Dermis blood vessel endothelial cell (primary cell): ENCODE measurements at regions not wholly inside any gene's neighbourhood (a gene's known extent, or its start where the extent isn't known, plus 50 kb on each side); places are given as distances from the start of the nearest gene placed in this dataset.
"Not testable (repeated sequence)": the region's sequence is repeated elsewhere in the genome, so short reads cannot be mapped to it uniquely, and the experiment has no call there.

ENCODE experiments used
- DNase-seq: peaks from one replicate; pipeline ENCODE4 v3.0.0; 2010

DNA sequence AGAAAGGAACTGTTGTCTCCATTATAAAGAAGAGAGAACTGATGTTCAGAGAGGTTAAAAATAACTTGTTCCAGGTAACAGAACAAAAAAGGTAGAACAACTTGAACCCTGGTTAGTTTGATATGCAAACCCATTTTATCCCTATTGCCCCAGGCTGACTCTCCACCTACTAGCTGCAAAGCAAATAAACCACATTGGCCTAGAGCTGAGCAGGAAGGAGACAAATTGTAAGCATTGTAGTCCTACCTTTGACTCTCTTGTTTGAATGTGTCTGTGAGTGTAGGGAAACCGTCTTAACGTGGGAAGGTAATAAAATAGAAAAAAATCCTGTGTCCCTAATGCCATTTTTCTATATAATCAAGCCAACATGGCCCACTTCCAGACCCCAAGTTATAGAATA, 126.4 kb downstream of the CCER1 start:
- DNase-seq: no peak

- no peak for DNase-seq
Measured at GRCh38 chr12:90827567-90827966, 127.4 kb downstream of the CCER1 start.

DNA sequence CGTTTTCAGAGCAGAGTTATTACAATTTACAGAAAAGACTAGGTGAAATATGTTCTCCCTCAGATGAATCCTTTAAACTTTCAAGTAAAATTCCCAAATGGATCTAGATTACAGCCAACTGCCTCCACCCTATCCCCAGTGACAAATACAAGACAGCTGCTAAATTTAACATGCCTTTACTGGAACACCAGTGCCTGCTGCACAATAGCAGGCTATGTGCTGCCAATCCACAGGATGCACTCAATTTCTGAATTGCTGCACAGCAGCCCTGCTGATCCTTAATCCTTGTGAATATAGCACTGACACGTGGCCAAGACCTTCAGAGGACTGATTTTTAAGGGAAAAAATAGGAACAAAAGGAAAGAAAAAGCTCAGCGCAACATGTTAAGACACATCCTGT, 128.9 kb downstream of the CCER1 start:
- no peak for DNase-seq

DNA sequence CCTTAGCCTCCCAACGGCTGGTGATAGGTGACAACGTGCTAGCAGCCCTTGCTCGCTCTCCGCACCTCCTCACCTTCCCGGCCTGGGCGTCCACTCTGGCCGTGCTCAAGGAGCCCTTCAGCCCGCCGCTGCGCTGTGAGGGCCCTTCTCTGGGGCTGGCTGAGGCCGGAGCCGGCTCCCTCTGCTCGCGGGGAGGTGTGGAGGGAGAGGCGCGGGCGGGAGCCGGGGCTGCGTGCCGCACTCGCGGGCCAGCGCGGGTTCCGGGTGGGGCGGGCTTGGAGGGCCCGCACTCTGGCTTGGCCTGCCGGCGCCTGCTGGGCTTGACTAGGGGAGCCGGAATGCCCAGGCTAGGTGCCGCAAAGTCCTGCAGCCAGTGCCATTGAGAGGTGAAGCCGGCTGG, 131.1 kb downstream of the CCER1 start:
- DNase-seq: no peak

DNA sequence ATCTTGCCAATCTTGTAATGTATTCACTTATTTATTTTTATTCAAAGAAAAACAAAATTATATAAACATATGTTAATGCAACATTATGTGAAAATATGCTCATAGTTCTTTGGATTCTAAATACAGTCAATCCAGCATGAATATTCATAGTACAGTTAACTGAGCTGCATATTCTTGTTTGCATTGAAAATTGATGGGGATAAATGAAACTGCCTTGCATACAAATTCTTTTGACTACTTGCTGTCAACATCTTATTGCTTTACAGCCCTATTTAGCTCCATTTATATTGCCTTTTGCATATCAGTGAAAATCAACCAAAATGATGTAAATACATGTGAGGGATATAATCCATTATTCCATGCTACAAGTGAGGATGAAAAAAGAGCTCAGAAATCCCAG, 135.3 kb downstream of the CCER1 start:
- no peak for DNase-seq

DNA sequence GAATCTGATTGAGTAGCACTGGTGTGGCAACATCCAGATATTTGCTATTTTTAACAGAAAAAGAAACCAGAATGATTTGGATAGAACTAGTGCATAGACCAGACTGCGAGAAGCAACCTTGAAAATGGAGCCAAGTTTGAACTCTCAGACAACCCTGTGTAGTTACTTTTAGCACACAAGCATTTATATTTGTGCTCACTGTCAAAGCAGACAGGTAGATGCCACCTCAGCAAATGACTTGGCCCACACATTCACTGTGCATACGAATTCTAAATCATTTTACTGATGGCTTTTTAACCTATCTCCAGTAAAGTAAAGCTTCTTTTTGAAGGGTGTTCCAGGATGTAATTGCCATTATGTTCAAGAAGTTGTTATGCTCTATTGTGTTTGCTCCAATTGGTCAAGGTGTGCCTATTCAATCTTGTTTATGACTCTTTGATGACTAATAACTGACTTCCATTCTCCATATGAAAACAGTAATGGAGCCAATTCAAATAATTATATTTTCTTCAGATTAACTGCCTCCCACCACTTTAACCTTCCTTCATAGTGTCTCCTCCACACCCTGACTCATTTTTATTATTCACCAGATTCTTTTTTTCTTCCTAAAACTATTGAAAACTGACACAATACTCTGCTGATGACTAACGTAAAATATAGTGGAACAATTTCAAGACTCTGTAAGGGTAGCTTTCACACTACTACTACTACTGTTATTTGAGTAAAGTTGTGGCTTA, 138.5 kb downstream of the CCER1 start:
- peak; percentile 80 for DNase-seq

DNA sequence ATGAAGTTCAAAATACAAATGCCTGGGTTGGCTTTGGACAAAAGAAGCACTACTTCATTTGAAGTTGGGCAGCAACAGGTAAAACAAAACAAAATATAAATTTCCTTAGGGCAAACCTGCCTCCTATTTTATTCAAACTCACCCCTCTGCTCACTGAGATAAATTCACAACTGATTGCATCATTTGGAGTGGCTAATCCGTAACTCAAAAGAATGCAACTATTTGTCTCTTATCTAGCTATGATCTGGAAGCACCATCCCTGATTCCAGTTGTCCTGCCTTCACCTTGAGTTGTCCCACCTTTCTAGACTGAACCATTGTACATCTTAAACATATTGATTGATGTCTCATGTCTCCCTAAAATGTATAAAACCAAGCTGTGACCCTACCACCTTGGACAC, 145.0 kb downstream of the CCER1 start:
- no peak for DNase-seq

- no peak for DNase-seq
Measured at GRCh38 chr12:90808568-90808967, 146.4 kb downstream of the CCER1 start.

- DNase-seq: no peak
Measured at GRCh38 chr12:90802727-90803126, 152.2 kb downstream of the CCER1 start.

GRCh38 chr12:90801776-90802175, 153.2 kb downstream of the CCER1 start:
- peak; percentile 43 for DNase-seq

DNA sequence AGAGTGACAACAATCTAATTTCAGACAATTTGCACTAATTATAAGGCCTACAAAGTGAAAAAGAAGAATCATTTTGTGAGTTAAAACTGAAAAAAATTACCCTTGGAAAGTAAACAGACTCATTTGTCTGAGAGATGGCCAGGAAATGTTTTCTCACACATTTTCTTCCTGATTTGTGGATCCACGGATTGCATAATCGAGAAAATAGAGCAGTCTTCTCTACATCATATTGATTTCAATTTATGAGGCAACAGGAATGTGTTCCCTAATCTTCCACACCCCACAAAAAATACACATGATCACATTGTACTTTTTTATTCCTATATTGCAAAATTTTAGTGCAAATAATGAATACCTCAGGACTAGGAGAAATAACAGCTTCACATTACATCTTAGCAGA, 160.8 kb downstream of the CCER1 start:
- no peak for DNase-seq

GRCh38 chr12:90792718-90793117, 162.3 kb downstream of the CCER1 start:
- DNase-seq: not testable (repeated sequence)

DNA sequence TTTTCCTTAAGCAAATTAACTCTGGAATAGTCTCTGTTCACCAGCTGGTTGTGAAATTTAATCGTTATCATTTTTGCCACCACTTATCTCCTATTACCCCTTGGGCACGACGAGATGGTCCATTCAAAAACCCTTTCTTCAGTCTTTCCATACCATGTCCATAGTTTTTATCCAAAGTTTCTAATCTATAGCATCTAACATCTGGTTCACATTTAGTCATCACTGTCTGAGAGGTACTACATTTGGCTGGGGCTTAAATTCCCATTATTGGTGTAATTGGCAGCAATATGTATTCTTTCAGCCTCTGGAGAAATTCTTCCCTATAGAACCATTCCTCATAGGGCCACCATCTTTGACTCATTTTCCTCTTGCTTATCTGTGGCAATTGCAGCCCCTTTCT, 163.5 kb downstream of the CCER1 start:
- no peak for DNase-seq

- no peak for DNase-seq
Measured at GRCh38 chr12:90790747-90791146, 164.2 kb downstream of the CCER1 start.

GRCh38 chr12:90773491-90773890, 181.5 kb downstream of the CCER1 start:
- no peak for DNase-seq

DNA sequence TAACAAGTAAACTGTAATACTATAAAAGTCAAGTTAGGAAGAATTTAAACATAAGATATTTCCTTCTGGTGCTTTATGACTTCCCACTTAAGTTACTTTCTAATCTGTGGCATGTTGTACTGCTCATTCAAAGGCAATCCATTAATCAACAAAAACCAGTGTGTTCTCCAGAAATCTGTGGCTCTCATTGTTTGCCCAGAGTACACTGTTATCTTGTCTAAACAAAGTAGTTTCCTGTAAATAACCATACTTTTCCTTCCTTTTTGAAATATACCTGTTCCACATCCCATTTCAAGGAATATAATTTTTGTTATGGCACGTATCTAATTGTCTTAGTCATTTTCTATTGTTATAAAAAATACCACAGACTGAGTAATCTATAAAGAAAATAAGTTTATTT, 184.1 kb downstream of the CCER1 start:
- peak; percentile 47 for DNase-seq

DNA sequence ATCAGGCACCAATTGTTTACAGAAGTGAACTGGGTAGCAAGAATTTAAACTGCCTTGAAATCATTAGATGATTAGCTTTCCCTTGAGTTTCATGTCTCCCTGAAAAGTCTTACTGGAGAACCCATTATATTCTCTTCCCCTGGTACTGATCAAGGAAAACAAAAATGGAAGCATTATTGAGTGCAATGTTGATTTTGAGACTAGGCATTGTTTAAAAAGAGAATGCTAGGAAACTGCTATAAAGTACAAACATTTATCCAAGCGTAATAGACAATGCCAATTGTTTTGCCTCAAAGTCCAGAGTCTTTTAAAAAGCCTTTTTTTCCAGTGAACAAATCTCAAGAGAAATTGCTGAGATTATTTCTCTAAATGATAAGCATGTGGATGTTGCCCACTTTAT, 197.0 kb downstream of the CCER1 start:
- DNase-seq: peak; percentile 66

DNA sequence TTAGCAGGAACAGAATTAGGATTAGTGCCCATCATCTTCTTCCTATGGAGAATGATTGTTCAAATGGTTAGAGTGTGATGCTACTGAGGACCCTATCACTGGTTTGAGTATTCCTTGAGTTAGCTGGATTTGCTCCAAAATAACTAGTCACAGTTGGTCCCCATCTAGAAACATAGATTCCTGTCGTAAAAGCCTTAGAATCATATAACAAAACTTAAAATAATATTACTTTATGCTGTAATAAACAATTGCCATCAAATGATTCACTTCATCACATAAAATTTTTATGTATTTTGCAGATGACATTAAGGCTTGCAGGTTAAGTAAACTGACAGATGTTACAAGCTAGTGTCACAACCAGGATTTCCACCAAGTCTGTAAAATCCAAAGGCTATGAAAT, 209.8 kb downstream of the CCER1 start:
- DNase-seq: no peak

- no peak for DNase-seq
Measured at GRCh38 chr12:90741611-90742010, 213.4 kb downstream of the CCER1 start.

- DNase-seq: peak; percentile 39
Measured at GRCh38 chr12:90729736-90730135, 225.2 kb downstream of the CCER1 start.

GRCh38 chr12:90712671-90713070, 242.3 kb downstream of the CCER1 start:
- DNase-seq: peak; percentile 38

DNA sequence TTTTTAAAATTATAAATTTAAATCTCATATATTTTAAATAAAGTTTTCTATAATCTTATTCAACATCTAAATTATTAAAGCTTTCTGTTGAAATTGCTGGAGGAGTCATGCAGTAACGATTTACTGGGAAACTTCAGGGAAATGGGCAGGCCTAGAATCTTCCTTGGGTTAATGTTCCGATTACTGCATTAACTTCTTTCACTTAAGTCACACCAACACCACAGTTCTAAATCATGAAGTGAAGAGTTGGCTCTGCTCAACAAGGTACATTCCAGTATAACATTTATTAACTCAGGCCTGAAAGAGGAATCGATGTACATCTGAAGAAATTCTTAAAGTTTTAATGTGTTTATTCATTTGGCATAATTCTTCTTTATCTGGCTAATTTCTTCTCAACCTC, 244.3 kb downstream of the CCER1 start:
- DNase-seq: no peak

- no peak for DNase-seq
Measured at GRCh38 chr12:90706036-90706435, 248.9 kb downstream of the CCER1 start.

DNA sequence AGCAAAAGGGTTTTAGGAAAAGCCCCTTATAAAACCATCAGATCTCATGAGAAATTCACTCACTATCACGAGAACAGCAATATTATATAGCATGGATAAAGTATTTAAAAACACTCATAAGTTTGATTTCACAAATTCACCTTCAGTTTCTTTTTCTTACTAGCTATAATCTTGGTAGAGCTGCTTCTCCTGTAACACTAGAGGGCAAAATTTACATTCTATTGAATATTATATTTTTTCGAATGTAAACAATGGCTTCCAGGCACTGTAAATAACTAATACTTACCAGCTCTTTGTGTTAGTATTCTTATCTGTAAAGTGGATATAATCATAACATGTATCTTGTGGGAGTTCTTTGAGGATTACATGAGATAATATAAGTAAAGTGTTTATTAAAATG, 259.6 kb downstream of the CCER1 start:
- DNase-seq: no peak

DNA sequence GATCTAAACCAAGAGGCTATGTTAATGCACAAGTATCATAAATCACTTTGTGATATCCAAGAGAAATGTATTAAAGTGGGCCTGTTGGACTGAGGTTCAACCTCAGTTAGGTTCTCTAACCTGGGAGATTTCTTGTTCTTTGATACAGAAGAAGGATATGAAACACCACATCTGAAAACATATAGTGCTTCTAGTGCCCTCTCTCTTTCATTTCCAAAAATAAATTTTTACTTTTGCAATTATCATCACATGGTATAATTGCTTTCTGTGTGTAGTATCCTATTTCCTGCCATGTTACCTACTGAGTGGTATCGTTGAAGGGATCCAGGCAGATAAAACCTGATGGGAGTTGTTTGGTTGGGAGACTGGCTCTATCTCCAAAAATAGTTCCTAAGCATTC, 264.9 kb downstream of the CCER1 start:
- no peak for DNase-seq
